WTC11 (cell line): ENCODE measurements at regions not wholly inside any gene's neighbourhood (a gene's known extent, or its start where the extent isn't known, plus 50 kb on each side); places are given as distances from the start of the nearest gene placed in this dataset.
A peak's percentile ranks its signal among the peaks of the same experiment; 100 is the strongest.

Experiments used
- ATAC-seq: fragments of 200-7000 bp; cut with Tn5 transposase; 2 replicates; pipeline ENCODE4 v1.10.0; 2021; ENCODE audit warnings: mild to moderate bottlenecking, moderate library complexity
- CTCF ChIA-PET: fragments of 300-600 bp; sonication (Branson Sonifier 250); formaldehyde crosslinking; loops from one replicate; lab custom pipeline; 2021; ENCODE audit warnings: antibody characterized with exemption; lab: Charles Lee
- POLR2A ChIA-PET: fragments of 350-600 bp; sonication (Branson Sonifier 250); formaldehyde crosslinking; loops from one replicate; lab custom pipeline; 2021; ENCODE audit warnings: antibody characterized with exemption; lab: Charles Lee
- DNase-seq: peaks from one replicate; pipeline ENCODE4 v3.0.0; 2021; ENCODE audit warnings: low spot score
- H3K27ac Mint-ChIP-seq: 2 replicates; pipeline ENCODE4 v1.8.0; 2021; ENCODE audit warnings: mixed read lengths
- H3K27me3 Mint-ChIP-seq: 2 replicates; pipeline ENCODE4 v1.8.0; 2021; ENCODE audit warnings: low read depth, mild to moderate bottlenecking, moderate library complexity, mixed read lengths
- H3K36me3 Mint-ChIP-seq: 2 replicates; pipeline ENCODE4 v1.8.0; 2021; ENCODE audit warnings: mixed read lengths
- H3K4me1 Mint-ChIP-seq: 2 replicates; pipeline ENCODE4 v1.8.0; 2022; ENCODE audit warnings: mixed read lengths
- H3K4me3 Mint-ChIP-seq: 2 replicates; pipeline ENCODE4 v1.8.0; 2021; ENCODE audit warnings: mild to moderate bottlenecking, moderate library complexity, mixed read lengths
- H3K9me3 Mint-ChIP-seq: 2 replicates; pipeline ENCODE4 v1.8.0; 2021; ENCODE audit warnings: mixed read lengths
- MAX ChIP-seq: sonication (generic); formaldehyde crosslinking; IDR thresholded peaks from 2 replicates; pipeline ENCODE4 v1.8.0; 2022; ENCODE audit warnings: mild to moderate bottlenecking, missing genetic modification reagents
- MYBL2 ChIP-seq: sonication (generic); formaldehyde crosslinking; IDR thresholded peaks from 2 replicates; pipeline ENCODE4 v1.8.1; 2023; ENCODE audit warnings: mild to moderate bottlenecking, moderate library complexity, missing genetic modification reagents
- RELA ChIP-seq: sonication (generic); formaldehyde crosslinking; IDR thresholded peaks from 2 replicates; pipeline ENCODE4 v1.8.1; 2022; ENCODE audit warnings: missing genetic modification reagents, mild to moderate bottlenecking, borderline replicate concordance
- SOX15 ChIP-seq: fragments of 250-450 bp; sonication (Bioruptor Pico); IDR thresholded peaks from 2 replicates; pipeline ENCODE4 v1.9.0; 2021; ENCODE audit warnings: mild to moderate bottlenecking
- SP1 ChIP-seq: sonication (generic); formaldehyde crosslinking; conservative IDR thresholded peaks from 2 replicates; pipeline ENCODE4 v1.8.1; 2022; ENCODE audit warnings: missing genetic modification reagents
- STAT6 ChIP-seq: sonication (generic); formaldehyde crosslinking; conservative IDR thresholded peaks from 2 replicates; pipeline ENCODE4 v1.8.1; 2023; ENCODE audit warnings: mild to moderate bottlenecking, low read depth, missing genetic modification reagents, moderate library complexity
- TEAD1 ChIP-seq: sonication (generic); formaldehyde crosslinking; IDR thresholded peaks from 2 replicates; pipeline ENCODE4 v1.8.0; 2022; ENCODE audit warnings: mild to moderate bottlenecking, missing genetic modification reagents
- TP53 ChIP-seq: sonication (generic); formaldehyde crosslinking; IDR thresholded peaks from 2 replicates; pipeline ENCODE4 v1.8.1; 2023; ENCODE audit warnings: mild to moderate bottlenecking, missing genetic modification reagents
- ZNF121 ChIP-seq: sonication (generic); formaldehyde crosslinking; IDR thresholded peaks from 2 replicates; pipeline ENCODE4 v1.8.0; 2023; ENCODE audit warnings: missing genetic modification reagents
- ZNF281 ChIP-seq: sonication (generic); formaldehyde crosslinking; IDR thresholded peaks from 2 replicates; pipeline ENCODE4 v1.8.0; 2023; ENCODE audit warnings: mild to moderate bottlenecking, missing genetic modification reagents
- ZNF423 ChIP-seq: fragments of 250-450 bp; sonication (Bioruptor Pico); IDR thresholded peaks from 2 replicates; pipeline ENCODE4 v2.1.2; 2022; ENCODE audit warnings: mild to moderate bottlenecking, moderate library complexity
- ZNF425 ChIP-seq: fragments of 250-450 bp; sonication (Bioruptor Pico); conservative IDR thresholded peaks from 2 replicates; pipeline ENCODE4 v1.9.0; 2021; ENCODE audit warnings: mild to moderate bottlenecking

GRCh38 chr3:194871143-194871863, 185.6 kb downstream of the FAM43A start:
- DNase-seq (peak; percentile 19), ATAC-seq (peak; percentile 27)
- POLR2A ChIA-PET: no interaction called here
- H3K36me3 Mint-ChIP-seq: no peaks in the 10 kb centered on the region
- peaks cover 28% of the 10 kb centered on the region for H3K4me1 Mint-ChIP-seq
- no peak overlapping the region for H3K4me3 Mint-ChIP-seq
- no peak overlapping the region for H3K27ac Mint-ChIP-seq
- CTCF ChIA-PET: interaction anchor here (1.3 to 1.6 kb wide), 4 partner anchors 18 to 235 kb away, joined by 4 to 7 read pairs (median 4); no protein-coding TSS in a partner anchor
- TF ChIP-seq ZNF121 (CRISPR knock-in tag) (no peak), ZNF423 (peak; percentile 97), SP1 (no peak)
- peaks cover 6% of the 10 kb centered on the region for H3K27me3 Mint-ChIP-seq
- H3K9me3 Mint-ChIP-seq: peaks cover 3% of the 10 kb centered on the region

- Mint-ChIP-seq H3K9me3 (peaks cover 3% of the 10 kb centered on the region), H3K36me3 (no peaks in the 10 kb centered on the region), H3K27ac (peak overlapping the region; percentile 61; the same call in 1 of the 2 replicates), H3K4me1 (peaks cover 29% of the 10 kb centered on the region), H3K4me3 (peak overlapping the region; percentile 2), H3K27me3 (peaks cover 7% of the 10 kb centered on the region)
- ATAC-seq: peak; percentile 37
- DNase-seq: no peak
- TF ChIP-seq SOX15 (CRISPR knock-in tag): no peak
- TF ChIP-seq MAX (CRISPR knock-in tag): 0 out of 2 replicates have a peak, but pooled peaks have one; percentile 16
- TF ChIP-seq TEAD1 (CRISPR knock-in tag): peak; percentile 26; the same call in 1 of the 2 replicates
- no peak for TF ChIP-seq TP53 (CRISPR knock-in tag)
- ChIA-PET CTCF (interaction anchor here (1.3 to 1.9 kb wide), 5 partner anchors 19 to 235 kb away, joined by 4 to 7 read pairs (median 4); partner anchors contain the start of gene LSG1), POLR2A (no interaction called here)
These were observed 186.4 kb downstream of the FAM43A start for GRCh38 chr3:194871864-194872668.

- peaks cover 10% of the 10 kb centered on the region for H3K27me3 Mint-ChIP-seq
- peaks cover 3% of the 10 kb centered on the region for H3K9me3 Mint-ChIP-seq
- ATAC-seq: peak; percentile 75
- TF ChIP-seq MYBL2 (CRISPR knock-in tag): no peak
- no peak for TF ChIP-seq ZNF425 (CRISPR knock-in tag)
- TF ChIP-seq ZNF281 (CRISPR knock-in tag): no peak
- TF ChIP-seq STAT6 (CRISPR knock-in tag): no peak
- TF ChIP-seq SP1: no peak
- no peak for TF ChIP-seq RELA (CRISPR knock-in tag)
- TF ChIP-seq, all 79 proteins: peak for 0
- ChIA-PET POLR2A (no interaction called here), CTCF (interaction anchor here (1.4 to 1.9 kb wide), 2 partner anchors 201 to 234 kb away, joined by 4 to 7 read pairs; partner anchors contain the start of gene LSG1)
- Mint-ChIP-seq H3K27ac (peak overlapping the region; percentile 44), H3K4me1 (peaks cover 30% of the 10 kb centered on the region), H3K4me3 (peak overlapping the region; percentile 2; the same call in 1 of the 2 replicates), H3K36me3 (no peaks in the 10 kb centered on the region)
- DNase-seq: no peak
These were observed 186.9 kb downstream of the FAM43A start for GRCh38 chr3:194872669-194872977.
